SK-N-SH (cell line): ENCODE measurements at regions not wholly inside any gene's neighbourhood (a gene's known extent, or its start where the extent isn't known, plus 50 kb on each side); places are given as distances from the start of the nearest gene placed in this dataset.

ENCODE experiments used
- CTCF ChIA-PET: fragments of 300-600, 350-600 bp; formaldehyde crosslinking; extraction: SDS; loops from one replicate; lab custom pipeline; 2021; lab: Yijun Ruan, JAX
- POLR2A ChIA-PET: fragments of 350-600 bp; sonication (Branson Sonifier 250); formaldehyde crosslinking; extraction: SDS; loops from one replicate; lab custom pipeline; 2020; ENCODE audit warnings: antibody characterized with exemption, inconsistent platforms; lab: Yijun Ruan, JAX
- DNase-seq: peaks from one replicate; pipeline ENCODE4 v3.0.0; 2012
- H2AFZ ChIP-seq: fragments of 200-600 bp; sonication (generic); 2 replicates; pipeline ENCODE4 v1.8.1; 2016; ENCODE audit warnings: antibody characterized with exemption, mild to moderate bottlenecking, low read depth
- H3F3A ChIP-seq: fragments of 200-600 bp; sonication (generic); replicated peaks from 2 replicates; pipeline ENCODE3; 2016; ENCODE audit warnings: antibody characterized with exemption, mild to moderate bottlenecking; ENCODE audit not compliant: insufficient read depth
- H3K27ac ChIP-seq, 2 experiments: fragments of 200-500 bp in 1 of 2; fragments of 200-600 bp in 1 of 2; sonication (Bioruptor generic) in 1 of 2; sonication (generic), shearing (Covaris generic) in 1 of 2; 2 replicates each; pipeline versions ENCODE4 v1.5.1 to v1.6.1; 2014 to 2016; ENCODE audit warnings: low read depth in 2 of 2, inconsistent platforms in 1 of 2, low read length in 1 of 2, mild to moderate bottlenecking in 1 of 2, mixed read lengths in 1 of 2
- H3K27me3 ChIP-seq: fragments of 200-600 bp; sonication (generic), shearing (Covaris generic); 2 replicates; pipeline ENCODE4 v1.6.1; 2016; ENCODE audit warnings: mixed run types; ENCODE audit not compliant: insufficient read depth
- H3K36me3 ChIP-seq, 2 experiments: fragments of 200-500 bp in 1 of 2; fragments of 200-600 bp in 1 of 2; sonication (Bioruptor generic) in 1 of 2; sonication (generic) in 1 of 2; replicated peaks in 1 of 2; 2 replicates each; pipeline versions ENCODE3 to v1.5.1; 2014 to 2016; ENCODE audit warnings: low read length in 1 of 2, mild to moderate bottlenecking in 1 of 2; ENCODE audit not compliant: insufficient read depth in 2 of 2, control insufficient read depth in 1 of 2
- H3K4me1 ChIP-seq, 2 experiments: fragments of 200-500 bp in 1 of 2; fragments of 200-600 bp in 1 of 2; sonication (Bioruptor generic) in 1 of 2; sonication (generic), shearing (Covaris generic) in 1 of 2; 2 replicates each; pipeline versions ENCODE4 v1.5.1 to v1.6.1; 2014 to 2016; ENCODE audit warnings: low read depth in 1 of 2, low read length in 1 of 2, mixed run types in 1 of 2; ENCODE audit not compliant: insufficient read depth in 2 of 2, control insufficient read depth in 1 of 2
- H3K4me2 ChIP-seq: fragments of 200-600 bp; sonication (generic), shearing (Covaris generic); 2 replicates; pipeline ENCODE4 v1.6.1; 2017; ENCODE audit warnings: mixed run types
- H3K4me3 ChIP-seq, 2 experiments: fragments of 200-500 bp in 1 of 2; fragments of 200-600 bp in 1 of 2; sonication (Bioruptor generic) in 1 of 2; sonication (generic), shearing (Covaris generic) in 1 of 2; 2 replicates each; pipeline versions ENCODE4 v1.5.1 to v1.8.1; 2014 to 2016; ENCODE audit warnings: low read depth in 2 of 2, inconsistent platforms in 1 of 2, low read length in 1 of 2, mild to moderate bottlenecking in 1 of 2, mixed read lengths in 1 of 2, moderate library complexity in 1 of 2
- H3K79me2 ChIP-seq: fragments of 200-600 bp; sonication (generic); 2 replicates; pipeline ENCODE4 v1.8.1; 2017; ENCODE audit warnings: mild to moderate bottlenecking; ENCODE audit not compliant: insufficient read depth
- H3K9ac ChIP-seq: fragments of 200-600 bp; sonication (generic); 2 replicates; pipeline ENCODE4 v1.6.1; 2017; ENCODE audit warnings: mixed run types
- H3K9me2 ChIP-seq: fragments of 200-600 bp; sonication (generic); 2 replicates; pipeline ENCODE4 v1.6.1; 2017; ENCODE audit warnings: mixed run types
- H3K9me3 ChIP-seq: fragments of 200-600 bp; sonication (generic); 2 replicates; pipeline ENCODE4 v1.6.1; 2017; ENCODE audit warnings: mixed run types, mild to moderate bottlenecking, moderate library complexity
- H4K20me1 ChIP-seq: fragments of 200-600 bp; sonication (generic); 2 replicates; pipeline ENCODE4 v1.6.1; 2017; ENCODE audit warnings: mild to moderate bottlenecking, mixed run types; ENCODE audit not compliant: insufficient read depth
- CHD2 ChIP-seq: fragments of 150-350 bp; IDR thresholded peaks from 2 replicates; pipeline ENCODE4 v1.6.1; 2018; ENCODE audit warnings: low read length; ENCODE audit not compliant: partially characterized antibody
- CTCF ChIP-seq: fragments of 200-600 bp; sonication (generic); IDR thresholded peaks from 2 replicates; pipeline ENCODE4 v1.6.1; 2017; ENCODE audit warnings: antibody characterized with exemption, mild to moderate bottlenecking, moderate library complexity
- ELF1 ChIP-seq: IDR thresholded peaks from 2 replicates; pipeline ENCODE4 v1.4.0; 2012
- EP300 ChIP-seq, 2 experiments: IDR thresholded peaks; 2 replicates each; pipeline versions ENCODE4 v1.4.0 to v1.6.1; 2012; ENCODE audit warnings: borderline replicate concordance in 1 of 2, low read depth in 1 of 2, low read length in 1 of 2
- EZH2phosphoT487 ChIP-seq: fragments of 200-600 bp; sonication (generic); IDR thresholded peaks from 2 replicates; pipeline ENCODE4 v1.6.1; 2017; ENCODE audit warnings: low read depth, mixed run types, mild to moderate bottlenecking, antibody characterized with exemption, moderate library complexity, borderline replicate concordance
- FOSL2 ChIP-seq: IDR thresholded peaks from 2 replicates; pipeline ENCODE4 v1.4.0; 2012; ENCODE audit warnings: low read depth, mild to moderate bottlenecking, moderate library complexity, borderline replicate concordance
- FOXJ3 ChIP-seq: sonication (generic); formaldehyde crosslinking; IDR thresholded peaks from 2 replicates; pipeline ENCODE4 v1.5.1; 2020; ENCODE audit warnings: mild to moderate bottlenecking, missing genetic modification reagents
- FOXM1 ChIP-seq: IDR thresholded peaks from 2 replicates; pipeline ENCODE4 v1.4.0; 2012; ENCODE audit warnings: low read depth, mild to moderate bottlenecking
- GABPA ChIP-seq: IDR thresholded peaks from 2 replicates; pipeline ENCODE4 v1.4.0; 2012; ENCODE audit warnings: low read depth, mild to moderate bottlenecking
- IRF3 ChIP-seq: fragments of 150-350 bp; IDR thresholded peaks from 2 replicates; pipeline ENCODE4 v1.6.1; 2016; ENCODE audit warnings: mild to moderate bottlenecking, low read depth, low read length
- MAX ChIP-seq: IDR thresholded peaks from 2 replicates; pipeline ENCODE4 v1.4.0; 2012; ENCODE audit warnings: low read depth
- MEF2A ChIP-seq: IDR thresholded peaks from 2 replicates; pipeline ENCODE4 v1.4.0; 2012; ENCODE audit warnings: low read depth, borderline replicate concordance
- NFIC ChIP-seq: IDR thresholded peaks from 2 replicates; pipeline ENCODE4 v1.4.0; 2012; ENCODE audit warnings: borderline replicate concordance
- NRF1 ChIP-seq: IDR thresholded peaks from 2 replicates; pipeline ENCODE4 v1.6.1; 2012; ENCODE audit warnings: low read depth, mild to moderate bottlenecking, low read length
- POLR2AphosphoS5 ChIP-seq: IDR thresholded peaks from 2 replicates; pipeline ENCODE4 v1.6.1; 2012; ENCODE audit warnings: low read depth, low read length
- RFX5 ChIP-seq: IDR thresholded peaks from 2 replicates; pipeline ENCODE4 v1.6.1; 2012; ENCODE audit warnings: mild to moderate bottlenecking, improper control_type of control experiment, low read length
- SIN3A ChIP-seq: IDR thresholded peaks from 2 replicates; pipeline ENCODE4 v1.6.1; 2012; ENCODE audit warnings: low read depth, mild to moderate bottlenecking, low read length, moderate library complexity, borderline replicate concordance
- TCF12 ChIP-seq: IDR thresholded peaks from 2 replicates; pipeline ENCODE4 v1.4.0; 2012
- TEAD4 ChIP-seq: IDR thresholded peaks from 2 replicates; pipeline ENCODE4 v1.4.0; 2012; ENCODE audit warnings: mild to moderate bottlenecking, borderline replicate concordance; ENCODE audit not compliant: insufficient read depth
- USF1 ChIP-seq: IDR thresholded peaks from 2 replicates; pipeline ENCODE4 v1.4.0; 2012; ENCODE audit warnings: low read depth, borderline replicate concordance
- YY1 ChIP-seq: IDR thresholded peaks from 2 replicates; pipeline ENCODE4 v1.4.0; 2012; ENCODE audit warnings: low read depth, mild to moderate bottlenecking
- WGBS: methylation state at CpG from one replicate; pipeline ENCODE4 v1.1.6; 2017; ENCODE audit warnings: low lambda C conversion rate; 5-methylcytosine and 5-hydroxymethylcytosine counted together

- no peaks in the 10 kb centered on the region for H3K9me3 ChIP-seq
- DNase-seq = no peak
- H3K27ac ChIP-seq = no peak overlapping the region
- no peaks in the 10 kb centered on the region for H3K36me3 ChIP-seq
- no peak overlapping the region for H3K4me2 ChIP-seq
- no peaks in the 10 kb centered on the region for H3F3A ChIP-seq
- H3K79me2 ChIP-seq = no peaks in the 10 kb centered on the region
- ChIA-PET POLR2A (no interaction called here), CTCF (no interaction called here)
- WGBS = 20% methylated on average over 3 of the region's 3 CpGs
- H2AFZ ChIP-seq = no peak overlapping the region
- H3K27me3 ChIP-seq = no peaks in the 10 kb centered on the region
- H3K4me1 ChIP-seq = no peaks in the 10 kb centered on the region
- H3K9ac ChIP-seq = no peak overlapping the region
- no peaks in the 10 kb centered on the region for H4K20me1 ChIP-seq
- no peak for TF ChIP-seq ELF1
- TF ChIP-seq CTCF = no peak
- TF ChIP-seq NRF1 = no peak
- no peak for TF ChIP-seq FOSL2
- TF ChIP-seq TEAD4 = no peak
- no peak overlapping the region for H3K4me3 ChIP-seq
- H3K9me2 ChIP-seq = no peaks in the 10 kb centered on the region
These were observed 342.7 kb upstream of the CHST9 start for GRCh38 chr18:27527856-27528255.

GRCh38 chr18:27520401-27520800 lies 335.3 kb upstream of the CHST9 start:
- Histone ChIP-seq H3K36me3 (no peaks in the 10 kb centered on the region), H3K27ac (no peak overlapping the region), H3K4me3 (no peak overlapping the region), H3F3A (no peaks in the 10 kb centered on the region), H2AFZ (no peak overlapping the region), H3K9me2 (no peaks in the 10 kb centered on the region), H3K4me2 (no peak overlapping the region), H3K27me3 (no peaks in the 10 kb centered on the region), H3K9ac (no peak overlapping the region)
- POLR2A ChIA-PET = no interaction called here
- TF ChIP-seq YY1 = no peak
- no peak for TF ChIP-seq EZH2phosphoT487
- no peak for TF ChIP-seq NFIC
- no peak for TF ChIP-seq CHD2
- TF ChIP-seq POLR2AphosphoS5 = no peak
- no peak for TF ChIP-seq SIN3A
- no peak for TF ChIP-seq RFX5
- no peak for TF ChIP-seq IRF3
- no peak for TF ChIP-seq EP300 (IDR thresholded peaks at IDR 0.05; ENCODE audit: borderline replicate concordance in 1 of 2, low read depth in 1 of 2, low read length in 1 of 2)
- TF ChIP-seq CTCF = no peak
- no peak for TF ChIP-seq FOXJ3 (CRISPR knock-in tag)
- no peak for TF ChIP-seq USF1
- TF ChIP-seq MEF2A = no peak
- no peak for TF ChIP-seq MAX
- TF ChIP-seq TCF12 = no peak
- TF ChIP-seq FOXM1 = no peak
- TF ChIP-seq FOSL2 = no peak
- no peak for TF ChIP-seq NRF1
- TF ChIP-seq GABPA = no peak
- TF ChIP-seq, all 33 proteins: peak for 0
- no peak for DNase-seq
- H3K79me2 ChIP-seq = no peaks in the 10 kb centered on the region
- no peaks in the 10 kb centered on the region for H4K20me1 ChIP-seq
- H3K9me3 ChIP-seq = no peaks in the 10 kb centered on the region
- CTCF ChIA-PET = interaction anchor here (0.6 kb wide), 1 partner anchor 15 kb away, joined by 3 read pairs; no protein-coding TSS in a partner anchor
- no peaks in the 10 kb centered on the region for H3K4me1 ChIP-seq
- WGBS = 35% methylated on average over 2 of the region's 2 CpGs
